ENCODE measurements at regions not wholly inside any gene's neighbourhood (a gene's known extent, or its start where the extent isn't known, plus 50 kb on each side); places are given as distances from the start of the nearest gene placed in this dataset.

DNA sequence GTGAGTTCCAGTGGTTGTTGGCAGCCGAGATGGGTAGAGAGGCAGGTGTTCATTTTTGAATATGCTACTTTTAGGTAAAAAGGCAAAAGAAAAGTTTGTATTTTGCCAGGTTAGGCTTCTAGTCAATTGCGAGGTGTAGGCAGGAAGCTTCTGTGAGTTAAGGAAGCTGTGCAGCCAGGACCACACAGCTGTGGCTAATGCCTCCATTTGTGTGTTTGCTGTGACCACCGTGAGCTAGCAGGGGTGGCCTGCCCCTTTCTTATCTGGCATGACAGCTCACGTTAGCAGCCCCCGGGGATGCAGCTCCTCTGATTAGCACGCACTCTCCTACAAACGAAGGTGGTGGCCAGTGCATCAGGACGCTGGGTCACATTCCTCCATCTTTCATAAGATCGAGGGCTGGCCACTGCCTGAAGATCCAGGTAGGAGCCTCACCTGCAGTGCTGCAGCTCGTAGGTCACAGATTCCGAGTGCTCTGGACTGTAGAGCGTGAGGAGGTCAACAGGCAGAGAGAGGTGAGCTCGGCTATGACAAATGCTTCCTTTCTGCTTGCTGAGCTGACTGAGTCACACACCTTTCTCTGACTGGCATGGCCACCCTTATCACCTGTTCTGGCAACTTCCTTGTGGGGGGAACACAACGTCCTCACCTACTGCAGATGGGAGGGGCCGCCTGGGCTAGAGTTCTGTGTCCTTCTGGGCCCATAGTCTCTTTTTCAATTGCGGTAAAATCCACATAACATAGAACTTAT is 244.4 kb downstream of the HS3ST3B1 start:
- peaks cover 0 to 15% of the 10 kb centered on the region in 2 experiments; a peak in 3 of 5 replicates for H3K27me3 ChIP-seq (ENCODE audit: control insufficient read depth in 2 of 2, insufficient read depth in 2 of 2, low read length in 2 of 2)
- no peak for ATAC-seq
- POLR2A ChIA-PET: interaction anchor here (0.7 kb wide), 2 partner anchors 39 to 1234 kb away, joined by 3 to 6 read pairs; no protein-coding TSS in a partner anchor
- BruUV-seq (replicated peaks): no TSS peak
- intact Hi-C loops (cut with micrococcal nuclease) (no loop called here), in situ Hi-C loops (cut with MboI) (no loop called here)
- no peak overlapping the region for H3K4me2 ChIP-seq (ENCODE audit: insufficient read depth, low read length)
- TF ChIP-seq ZNF511 (CRISPR knock-in tag; IDR thresholded peaks at IDR 0.05): no peak
- no peak for TF ChIP-seq ZBTB2 (IDR thresholded peaks at IDR 0.05)
- TF ChIP-seq BRF1 (IDR thresholded peaks at IDR 0.05; ENCODE audit: borderline replicate concordance, extremely low read depth, insufficient read length): no peak
- no peak for TF ChIP-seq SRSF9 (IDR thresholded peaks at IDR 0.05; ENCODE audit: borderline replicate concordance, low read depth, low read length)
- no peak for TF ChIP-seq NCOA1 (IDR thresholded peaks at IDR 0.05; ENCODE audit: low read depth)
- no peak for TF ChIP-seq TEAD1 (CRISPR knock-in tag; IDR thresholded peaks at IDR 0.05)
- no peak for TF ChIP-seq FIP1L1 (IDR thresholded peaks at IDR 0.05; ENCODE audit: low read depth, low read length, poor library complexity, severe bottlenecking)
- no peak for TF ChIP-seq KLF10 (CRISPR knock-in tag; IDR thresholded peaks at IDR 0.05)
- TF ChIP-seq HDAC3 (IDR thresholded peaks at IDR 0.05; ENCODE audit: borderline replicate concordance, partially characterized antibody): no peak
- no peak for TF ChIP-seq HDAC1 (IDR thresholded peaks at IDR 0.05)
- no peak overlapping the region for H3K4me3 ChIP-seq
- no peak overlapping the region for H3K27ac ChIP-seq (ENCODE audit: extremely low read depth, low read depth, low read length)
- H3K4me1 ChIP-seq (replicated peaks in 1 of 2; ENCODE audit: control insufficient read depth in 2 of 2, insufficient read depth in 2 of 2, low read length in 2 of 2): no peaks in the 10 kb centered on the region
- 0% methylated on average over 12 of the region's 16 CpGs for WGBS (ENCODE audit: insufficient coverage, low coverage, missing lambda C conversion rate)
- no peak overlapping the region for H2AFZ ChIP-seq (ENCODE audit: low read depth, low read length)
- no peaks in the 10 kb centered on the region for H3K36me3 ChIP-seq (ENCODE audit: control insufficient read depth, insufficient read depth, low read length)
- no peaks in the 10 kb centered on the region for H3K9me3 ChIP-seq (replicated peaks; ENCODE audit: control insufficient read depth, insufficient read depth, low read depth, low read length)
- no peaks in the 10 kb centered on the region for H4K20me1 ChIP-seq (replicated peaks; ENCODE audit: control insufficient read depth, insufficient read depth, low read length)
- H3K9me1 ChIP-seq (ENCODE audit: control insufficient read depth, insufficient read depth, low read length): no peaks in the 10 kb centered on the region
- DNase-seq (ENCODE audit: extremely low read depth in 1 of 4, low spot score in 3 of 4): no peak
- no peaks in the 10 kb centered on the region for H3K79me2 ChIP-seq (ENCODE audit: control insufficient read depth, insufficient read depth, low read length)
- CTCF ChIA-PET (ENCODE audit: low intra/inter-chr PET ratio): no interaction called here
- FAIRE-seq: no peak
- H3K9ac ChIP-seq (ENCODE audit: insufficient read depth in 1 of 2, low read depth in 2 of 2, low read length in 2 of 2): no peak overlapping the region
